GM13976 (cell line): ENCODE measurements at regions not wholly inside any gene's neighbourhood (a gene's known extent, or its start where the extent isn't known, plus 50 kb on each side); places are given as distances from the start of the nearest gene placed in this dataset.

Experiments
- DNase-seq: peaks from one replicate; pipeline ENCODE4 v3.0.0; 2012; ENCODE audit warnings: low spot score
- CTCF ChIP-seq: IDR thresholded peaks from 2 replicates; pipeline ENCODE4 v1.5.1; 2012; ENCODE audit warnings: borderline replicate concordance, mild to moderate bottlenecking; ENCODE audit not compliant: insufficient read depth; ENCODE audit errors: extremely low read depth, missing control alignments, control extremely low read depth
- in situ Hi-C: fragments of 300-500 bp; cut with MboI; formaldehyde crosslinking; loops from one replicate; pipeline ENCODE4 v1.12.0; 2022; ENCODE audit warnings: low sequenced_read_pairs, mixed read lengths, inconsistent platforms; ENCODE audit not compliant: unreplicated experiment

GRCh38 chr2:39512434-39512935, 75.4 kb upstream of the MAP4K3 start:
- TF ChIP-seq CTCF, result no peak
- in situ Hi-C loops, result no loop called here
- no peak for DNase-seq

- TF ChIP-seq CTCF, result no peak
- DNase-seq, result no peak
- in situ Hi-C loops, result no loop called here
Measured at GRCh38 chr2:39512941-39513340, 75.9 kb upstream of the MAP4K3 start.

- in situ Hi-C loops, result no loop called here
- peak; percentile 59 for DNase-seq
- no peak for TF ChIP-seq CTCF
Measured at GRCh38 chr2:39513641-39514094, 76.6 kb upstream of the MAP4K3 start.

- no peak for TF ChIP-seq CTCF
- no peak for DNase-seq
- in situ Hi-C loops, result no loop called here
Measured at GRCh38 chr2:39514825-39515224, 77.7 kb upstream of the MAP4K3 start.

GRCh38 chr2:39515273-39515896, 78.3 kb upstream of the MAP4K3 start:
- DNase-seq, result no peak
- in situ Hi-C loops, result no loop called here
- TF ChIP-seq CTCF, result no peak

- in situ Hi-C loops, result no loop called here
- no peak for TF ChIP-seq CTCF
Measured at GRCh38 chr2:39515897-39516346, 78.8 kb upstream of the MAP4K3 start.

More at GRCh38 chr2:39515897-39516346, 78.8 kb upstream of the MAP4K3 start:
- no peak for DNase-seq
